Activated T-cell treated with anti-CD3 and anti-CD28 coated beads, Interleukin-2, amount 50 U/mL, for 48 hours (primary cell): ENCODE measurements at regions not wholly inside any gene's neighbourhood (a gene's known extent, or its start where the extent isn't known, plus 50 kb on each side); places are given as distances from the start of the nearest gene placed in this dataset.

Source experiments
- DNase-seq, 2 experiments: peaks; one replicate each; pipeline ENCODE4 v3.0.0-alpha.2; 2020

GRCh38 chr2:121969766-121970639 is 214.6 kb downstream of the TSN start:
- no peak for DNase-seq

GRCh38 chr2:121972203-121972602 is 216.8 kb downstream of the TSN start:
- DNase-seq, result no peak

GRCh38 chr2:121974897-121975661 is 219.6 kb downstream of the TSN start:
- peak; percentile 43 to 47 for DNase-seq

GRCh38 chr2:121976926-121977325 is 221.5 kb downstream of the TSN start:
- no peak for DNase-seq

GRCh38 chr2:121977326-121977725 is 221.9 kb downstream of the TSN start:
- no peak for DNase-seq

GRCh38 chr2:121992700-121993099 is 237.2 kb downstream of the TSN start:
- DNase-seq, result no peak

GRCh38 chr2:121993682-121994081 is 238.2 kb downstream of the TSN start:
- no peak for DNase-seq

- no peak for DNase-seq
Observed at GRCh38 chr2:121994238-121995206, 239.1 kb downstream of the TSN start.

GRCh38 chr2:121998751-121999150 is 243.3 kb downstream of the TSN start:
- DNase-seq, result no peak

- DNase-seq, result no peak
Observed at GRCh38 chr2:121999264-121999663, 243.8 kb downstream of the TSN start.

GRCh38 chr2:122000556-122001340 is 245.3 kb downstream of the TSN start:
- no peak for DNase-seq

- no peak for DNase-seq
Observed at GRCh38 chr2:122001441-122001874, 246.0 kb downstream of the TSN start.

GRCh38 chr2:122003196-122003940 is 247.9 kb downstream of the TSN start:
- DNase-seq, result no peak

- DNase-seq, result no peak
Observed at GRCh38 chr2:122007126-122007525, 251.7 kb downstream of the TSN start.

GRCh38 chr2:122007577-122007976 is 252.1 kb downstream of the TSN start:
- DNase-seq, result no peak

- no peak for DNase-seq
Observed at GRCh38 chr2:122009561-122009960, 254.1 kb downstream of the TSN start.

- no peak for DNase-seq
Observed at GRCh38 chr2:122011493-122012270, 256.2 kb downstream of the TSN start.

- no peak for DNase-seq
Observed at GRCh38 chr2:122018736-122019135, 263.3 kb downstream of the TSN start.

- no peak for DNase-seq
Observed at GRCh38 chr2:122019724-122020123, 264.3 kb downstream of the TSN start.

GRCh38 chr2:122020377-122020776 is 264.9 kb downstream of the TSN start:
- no peak for DNase-seq
